PFSK-1 (cell line): ENCODE measurements at regions not wholly inside any gene's neighbourhood (a gene's known extent, or its start where the extent isn't known, plus 50 kb on each side); places are given as distances from the start of the nearest gene placed in this dataset.

Source experiments
- FOXP2 ChIP-seq: optimal IDR thresholded peaks from 2 replicates; pipeline ENCODE3; 2011; ENCODE audit warnings: borderline replicate concordance, control low read depth, inconsistent platforms; ENCODE audit not compliant: insufficient read depth; ENCODE audit errors: extremely low read length, extremely low read depth
- POLR2AphosphoS5 ChIP-seq: IDR thresholded peaks from 2 replicates; pipeline ENCODE4 v1.6.1; 2012; ENCODE audit warnings: low read depth, mild to moderate bottlenecking, control low read depth, low read length, moderate library complexity
- REST ChIP-seq, 2 experiments: IDR thresholded peaks; 2 replicates each; pipeline versions ENCODE4 v1.6.1 to v1.8.0; 2011 to 2012; ENCODE audit warnings: low read depth in 2 of 2, low read length in 2 of 2, control low read depth in 1 of 2, inconsistent platforms in 1 of 2, mild to moderate bottlenecking in 1 of 2, moderate library complexity in 1 of 2; ENCODE audit not compliant: insufficient read depth in 1 of 2
- SIN3A ChIP-seq: IDR thresholded peaks from 2 replicates; pipeline ENCODE4 v1.6.1; 2012; ENCODE audit warnings: mild to moderate bottlenecking, low read length, moderate library complexity, borderline replicate concordance; ENCODE audit not compliant: insufficient read depth
- TAF1 ChIP-seq: IDR thresholded peaks from 2 replicates; pipeline ENCODE4 v1.6.1; 2012; ENCODE audit warnings: low read length, control low read depth, borderline replicate concordance; ENCODE audit not compliant: insufficient read depth

- no peak for TF ChIP-seq TAF1
- TF ChIP-seq FOXP2, result no peak
- no peak for TF ChIP-seq SIN3A
- TF ChIP-seq POLR2AphosphoS5, result no peak
These were observed 62.8 kb downstream of the OTOL1 start for GRCh38 chr3:161559177-161559998.

- TF ChIP-seq POLR2AphosphoS5 (no peak), TAF1 (no peak), REST (IDR thresholded peaks at IDR 0.05; ENCODE audit: insufficient read depth in 1 of 2, low read depth in 2 of 2, low read length in 2 of 2) (no peak), FOXP2 (no peak), SIN3A (no peak)
These were observed 63.5 kb downstream of the OTOL1 start for GRCh38 chr3:161560008-161560637.

GRCh38 chr3:161567577-161568361 is 71.2 kb downstream of the OTOL1 start:
- TF ChIP-seq POLR2AphosphoS5, result no peak
- TF ChIP-seq REST (IDR thresholded peaks at IDR 0.05; ENCODE audit: insufficient read depth in 1 of 2, low read depth in 2 of 2, low read length in 2 of 2), result no peak
- TF ChIP-seq TAF1, result no peak
- TF ChIP-seq SIN3A, result no peak
- no peak for TF ChIP-seq FOXP2

- TF ChIP-seq FOXP2 (no peak), SIN3A (no peak), POLR2AphosphoS5 (no peak), TAF1 (no peak), REST (IDR thresholded peaks at IDR 0.05; ENCODE audit: insufficient read depth in 1 of 2, low read depth in 2 of 2, low read length in 2 of 2) (no peak)
These were observed 72.1 kb downstream of the OTOL1 start for GRCh38 chr3:161568671-161569070.

- TF ChIP-seq REST (IDR thresholded peaks at IDR 0.05; ENCODE audit: insufficient read depth in 1 of 2, low read depth in 2 of 2, low read length in 2 of 2) (no peak), FOXP2 (no peak)
These were observed 75.3 kb downstream of the OTOL1 start for GRCh38 chr3:161571951-161572350.
